ENCODE measurements at regions not wholly inside any gene's neighbourhood (a gene's known extent, or its start where the extent isn't known, plus 50 kb on each side); places are given as distances from the start of the nearest gene placed in this dataset.

DNA sequence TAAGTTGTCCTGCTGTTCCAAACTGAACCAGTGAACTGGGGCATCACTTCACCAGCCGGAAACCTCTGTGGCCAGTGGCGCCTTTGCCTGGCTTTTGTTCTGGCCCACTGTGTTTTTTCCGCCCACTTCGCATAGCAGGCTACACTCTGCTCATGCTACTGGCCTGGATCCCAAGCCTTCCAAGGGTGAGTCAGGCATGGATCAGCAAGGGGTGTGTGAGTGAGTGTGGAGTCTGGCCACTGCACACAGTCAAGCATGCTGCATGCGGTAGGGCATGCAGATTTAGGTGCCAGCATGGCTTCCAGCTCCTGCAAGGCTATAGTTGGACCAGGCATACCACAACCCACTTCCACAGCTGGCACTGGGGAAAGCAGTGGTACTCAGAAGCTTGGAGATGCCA, 1967.9 kb downstream of the C4orf33 start:
- TF ChIP-seq, protein P1, sequence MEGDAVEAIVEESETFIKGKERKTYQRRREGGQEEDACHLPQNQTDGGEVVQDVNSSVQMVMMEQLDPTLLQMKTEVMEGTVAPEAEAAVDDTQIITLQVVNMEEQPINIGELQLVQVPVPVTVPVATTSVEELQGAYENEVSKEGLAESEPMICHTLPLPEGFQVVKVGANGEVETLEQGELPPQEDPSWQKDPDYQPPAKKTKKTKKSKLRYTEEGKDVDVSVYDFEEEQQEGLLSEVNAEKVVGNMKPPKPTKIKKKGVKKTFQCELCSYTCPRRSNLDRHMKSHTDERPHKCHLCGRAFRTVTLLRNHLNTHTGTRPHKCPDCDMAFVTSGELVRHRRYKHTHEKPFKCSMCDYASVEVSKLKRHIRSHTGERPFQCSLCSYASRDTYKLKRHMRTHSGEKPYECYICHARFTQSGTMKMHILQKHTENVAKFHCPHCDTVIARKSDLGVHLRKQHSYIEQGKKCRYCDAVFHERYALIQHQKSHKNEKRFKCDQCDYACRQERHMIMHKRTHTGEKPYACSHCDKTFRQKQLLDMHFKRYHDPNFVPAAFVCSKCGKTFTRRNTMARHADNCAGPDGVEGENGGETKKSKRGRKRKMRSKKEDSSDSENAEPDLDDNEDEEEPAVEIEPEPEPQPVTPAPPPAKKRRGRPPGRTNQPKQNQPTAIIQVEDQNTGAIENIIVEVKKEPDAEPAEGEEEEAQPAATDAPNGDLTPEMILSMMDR (IDR thresholded peaks at IDR 0.05): no peak
- Histone ChIP-seq H3K27ac (no peak overlapping the region), H3K36me3 (no peaks in the 10 kb centered on the region), H3K27me3 (no peaks in the 10 kb centered on the region), H3K4me1 (no peaks in the 10 kb centered on the region), H3K9me3 (peaks cover 0 to 20% (median 12%) of the 10 kb centered on the region in 3 donors), H3K4me3 (no peak overlapping the region)
- DNase-seq: no peak
- intact Hi-C loops (cut with DNase I; ENCODE audit: low total_unique reads): no loop called here

- DNase-seq: no peak
- Histone ChIP-seq H3K27ac (no peak overlapping the region), H3K27me3 (no peaks in the 10 kb centered on the region), H3K4me1 (no peaks in the 10 kb centered on the region), H3K4me3 (no peak overlapping the region), H3K9me3 (no peaks in the 10 kb centered on the region), H3K36me3 (no peaks in the 10 kb centered on the region)
- TF ChIP-seq, protein P1 (IDR thresholded peaks at IDR 0.05): no peak
- intact Hi-C loops (cut with DNase I; ENCODE audit: low total_unique reads): no loop called here
Observed at GRCh38 chr4:131081069-131081468, 1985.1 kb downstream of the C4orf33 start.

- Histone ChIP-seq H3K9me3 (no peaks in the 10 kb centered on the region), H3K27me3 (no peaks in the 10 kb centered on the region), H3K36me3 (no peaks in the 10 kb centered on the region), H3K4me3 (no peak overlapping the region), H3K27ac (no peak overlapping the region), H3K4me1 (no peaks in the 10 kb centered on the region)
- intact Hi-C loops (cut with DNase I; ENCODE audit: low total_unique reads): no loop called here
- TF ChIP-seq, protein P1 (IDR thresholded peaks at IDR 0.05): no peak
- no peak for DNase-seq
Observed at GRCh38 chr4:131084997-131085396, 1989.0 kb downstream of the C4orf33 start.

DNA sequence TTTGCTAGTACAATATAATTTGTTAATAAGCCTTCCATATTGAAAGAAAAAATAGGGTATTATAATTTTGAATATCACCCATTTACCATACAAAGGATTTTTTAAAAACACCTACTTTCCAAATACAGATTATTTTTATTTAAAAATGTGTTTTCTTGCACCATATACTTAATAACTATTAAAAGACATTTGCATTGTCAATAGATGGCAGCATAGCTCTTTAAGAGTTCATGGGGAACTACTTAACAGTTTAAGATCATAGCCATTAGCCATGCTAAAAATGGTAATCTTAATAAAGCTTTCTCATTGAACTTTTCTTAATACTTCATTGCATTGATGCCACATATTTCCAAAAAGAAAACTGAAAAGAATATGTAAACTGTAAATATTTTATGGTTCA, 1995.9 kb downstream of the C4orf33 start:
- Histone ChIP-seq H3K4me3 (no peak overlapping the region), H3K4me1 (no peaks in the 10 kb centered on the region), H3K27me3 (no peaks in the 10 kb centered on the region), H3K36me3 (no peaks in the 10 kb centered on the region), H3K27ac (no peak overlapping the region), H3K9me3 (no peaks in the 10 kb centered on the region)
- DNase-seq: no peak
- intact Hi-C loops (cut with DNase I; ENCODE audit: low total_unique reads): no loop called here
- TF ChIP-seq, protein P1 (IDR thresholded peaks at IDR 0.05): no peak

- TF ChIP-seq, protein P1 (IDR thresholded peaks at IDR 0.05): no peak
Observed at GRCh38 chr4:131093303-131093702, 1997.4 kb downstream of the C4orf33 start.

GRCh38 chr4:131098976-131099375, 2003.0 kb downstream of the C4orf33 start:
- TF ChIP-seq, protein P1 (IDR thresholded peaks at IDR 0.05): no peak
- H3K4me1 ChIP-seq: no peaks in the 10 kb centered on the region
- no peaks in the 10 kb centered on the region for H3K27me3 ChIP-seq
- no peaks in the 10 kb centered on the region for H3K36me3 ChIP-seq
- H3K4me3 ChIP-seq: no peak overlapping the region
- no peak overlapping the region for H3K27ac ChIP-seq
- intact Hi-C loops (cut with DNase I; ENCODE audit: low total_unique reads): no loop called here
- no peaks in the 10 kb centered on the region for H3K9me3 ChIP-seq
- DNase-seq: no peak

More at GRCh38 chr4:131093303-131093702, 1997.4 kb downstream of the C4orf33 start:
- no peaks in the 10 kb centered on the region for H3K4me1 ChIP-seq
- no peak overlapping the region for H3K27ac ChIP-seq
- no peaks in the 10 kb centered on the region for H3K36me3 ChIP-seq
- intact Hi-C loops (cut with DNase I; ENCODE audit: low total_unique reads): no loop called here
- no peak overlapping the region for H3K4me3 ChIP-seq
- H3K27me3 ChIP-seq: no peaks in the 10 kb centered on the region
- no peaks in the 10 kb centered on the region for H3K9me3 ChIP-seq
- DNase-seq: no peak
